HFFc6 (cell line): ENCODE measurements at regions not wholly inside any gene's neighbourhood (a gene's known extent, or its start where the extent isn't known, plus 50 kb on each side); places are given as distances from the start of the nearest gene placed in this dataset.
"Not testable (repeated sequence)": the region's sequence is repeated elsewhere in the genome, so short reads cannot be mapped to it uniquely, and the experiment has no call there.

Source experiments
- DNase-seq: peaks from one replicate; pipeline ENCODE4 v3.0.0-alpha.2; 2018
- H3K27ac Mint-ChIP-seq: 2 replicates; pipeline ENCODE4 v1.8.0; 2020; ENCODE audit warnings: mild to moderate bottlenecking, mixed read lengths
- H3K27me3 Mint-ChIP-seq: 2 replicates; pipeline ENCODE4 v1.8.0; 2021; ENCODE audit warnings: mild to moderate bottlenecking, moderate library complexity, mixed read lengths; ENCODE audit not compliant: insufficient read depth
- H3K36me3 Mint-ChIP-seq: 2 replicates; pipeline ENCODE4 v1.8.0; 2021; ENCODE audit warnings: low read depth, mixed read lengths
- H3K4me1 Mint-ChIP-seq: 2 replicates; pipeline ENCODE4 v1.8.0; 2020; ENCODE audit warnings: low read depth, mixed read lengths
- H3K4me3 Mint-ChIP-seq: 2 replicates; pipeline ENCODE4 v1.8.0; 2020; ENCODE audit warnings: mild to moderate bottlenecking, moderate library complexity, mixed read lengths
- H3K9me3 Mint-ChIP-seq: 2 replicates; pipeline ENCODE4 v1.8.0; 2020; ENCODE audit warnings: mild to moderate bottlenecking, mixed read lengths
- CTCF ChIP-seq: fragments of 200-600 bp; sonication (generic); IDR thresholded peaks from 2 replicates; pipeline ENCODE4 v1.5.0; 2021; ENCODE audit warnings: antibody characterized with exemption, mild to moderate bottlenecking

GRCh38 chr10:3654980-3655379, 130.0 kb downstream of the KLF6 start:
- Mint-ChIP-seq H3K36me3 (no peaks in the 10 kb centered on the region), H3K27ac (no peak overlapping the region), H3K4me1 (peaks cover 15% of the 10 kb centered on the region), H3K9me3 (no peaks in the 10 kb centered on the region), H3K27me3 (peaks cover 16% of the 10 kb centered on the region; the same call in 1 of the 2 replicates), H3K4me3 (no peak overlapping the region)
- no peak for DNase-seq
- no peak for TF ChIP-seq CTCF

GRCh38 chr10:3654496-3654895, 130.5 kb downstream of the KLF6 start:
- H3K36me3 Mint-ChIP-seq = no peaks in the 10 kb centered on the region

DNA sequence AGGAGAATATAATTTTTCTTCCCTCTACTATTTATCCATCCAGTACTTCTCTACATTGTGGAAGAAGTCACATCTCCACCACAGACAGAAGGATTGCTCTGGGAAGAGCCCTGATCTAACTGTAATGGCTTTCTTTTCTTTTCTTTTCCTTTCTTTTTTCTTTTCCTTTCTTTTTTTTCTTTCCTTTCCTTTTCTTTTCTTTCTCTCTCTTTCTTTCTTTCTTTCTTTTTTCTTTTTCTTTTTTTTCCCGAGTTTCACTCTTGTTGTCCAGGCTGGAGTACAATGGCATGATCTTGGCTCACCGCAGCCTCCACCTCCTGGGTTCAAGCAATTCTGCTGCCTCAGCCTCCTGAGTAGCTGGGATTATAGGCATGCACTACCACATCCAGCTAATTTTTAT, 131.7 kb downstream of the KLF6 start:
- not testable (repeated sequence) for DNase-seq, H3K36me3 Mint-ChIP-seq, H3K9me3 Mint-ChIP-seq, H3K27ac Mint-ChIP-seq
- H3K4me3 Mint-ChIP-seq = peak overlapping the region; percentile 38; the same call in 1 of the 2 replicates
- peaks cover 15% of the 10 kb centered on the region for H3K4me1 Mint-ChIP-seq
- peaks cover 16% of the 10 kb centered on the region; the same call in 1 of the 2 replicates for H3K27me3 Mint-ChIP-seq

More at GRCh38 chr10:3654496-3654895, 130.5 kb downstream of the KLF6 start:
- Mint-ChIP-seq H3K27ac (no peak overlapping the region), H3K4me1 (peaks cover 15% of the 10 kb centered on the region), H3K9me3 (no peaks in the 10 kb centered on the region), H3K4me3 (no peak overlapping the region), H3K27me3 (peaks cover 16% of the 10 kb centered on the region; the same call in 1 of the 2 replicates)
- TF ChIP-seq CTCF = no peak
- DNase-seq = no peak

GRCh38 chr10:3652886-3653285, 132.1 kb downstream of the KLF6 start:
- no peak for DNase-seq
- Mint-ChIP-seq H3K27me3 (peaks cover 16% of the 10 kb centered on the region; the same call in 1 of the 2 replicates), H3K36me3 (no peaks in the 10 kb centered on the region; the same call in 1 of the 2 replicates), H3K4me1 (peaks cover 15% of the 10 kb centered on the region), H3K4me3 (peak overlapping the region; percentile 38; the same call in 1 of the 2 replicates), H3K27ac (no peak overlapping the region), H3K9me3 (no peaks in the 10 kb centered on the region)
- no peak for TF ChIP-seq CTCF

GRCh38 chr10:3651969-3652653, 132.9 kb downstream of the KLF6 start:
- Mint-ChIP-seq H3K9me3 (no peaks in the 10 kb centered on the region), H3K36me3 (no peaks in the 10 kb centered on the region; the same call in 1 of the 2 replicates), H3K27me3 (peaks cover 12% of the 10 kb centered on the region), H3K27ac (no peak overlapping the region), H3K4me1 (peaks cover 15% of the 10 kb centered on the region), H3K4me3 (no peak overlapping the region)
- TF ChIP-seq CTCF = no peak
- no peak for DNase-seq

DNA sequence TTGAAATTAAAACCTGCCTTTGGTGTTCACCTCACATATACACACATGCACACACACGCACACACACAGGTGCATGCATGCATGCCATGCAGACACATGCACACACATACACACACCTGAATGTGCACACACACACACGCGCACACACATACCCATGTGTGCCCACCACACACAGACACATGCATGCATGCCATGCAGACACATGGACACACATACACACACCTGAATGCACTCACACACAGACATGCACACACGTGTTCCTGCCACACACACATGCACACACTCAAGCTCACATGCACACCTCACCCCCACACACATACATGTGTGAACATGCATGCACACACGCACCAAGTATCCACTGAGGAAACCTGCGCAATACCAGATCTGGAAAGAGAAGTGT, 136.4 kb downstream of the KLF6 start:
- Mint-ChIP-seq H3K36me3 (no peaks in the 10 kb centered on the region; the same call in 1 of the 2 replicates), H3K27me3 (peaks cover 9% of the 10 kb centered on the region), H3K27ac (no peak overlapping the region), H3K9me3 (no peaks in the 10 kb centered on the region), H3K4me1 (peaks cover 5% of the 10 kb centered on the region; the same call in 1 of the 2 replicates), H3K4me3 (no peak overlapping the region)
- no peak for TF ChIP-seq CTCF
- no peak for DNase-seq
